Sciatic nerve (tissue), 2 donors: ENCODE measurements at regions not wholly inside any gene's neighbourhood (a gene's known extent, or its start where the extent isn't known, plus 50 kb on each side); places are given as distances from the start of the nearest gene placed in this dataset.
"Not testable (repeated sequence)": the region's sequence is repeated elsewhere in the genome, so short reads cannot be mapped to it uniquely, and the experiment has no call there.

ENCODE experiments used
- ATAC-seq: fragments of 200-7000 bp; cut with Tn5 transposase; one replicate; pipeline ENCODE4 v1.9.1; 2020; ENCODE audit warnings: mild to moderate bottlenecking, moderate library complexity
- DNase-seq: peaks from one replicate; pipeline ENCODE4 v3.0.0-alpha.2; 2020; ENCODE audit warnings: low spot score
- intact Hi-C: fragments of 100-400 bp; cut with DNase I; formaldehyde crosslinking; loops from one replicate; pipeline ENCODE4 v1.14.2; 2022
- donor health status: DM: no; HTN: no; CAD: no.
- donor health status: DM: no; HTN: no; CAD: no.

DNA sequence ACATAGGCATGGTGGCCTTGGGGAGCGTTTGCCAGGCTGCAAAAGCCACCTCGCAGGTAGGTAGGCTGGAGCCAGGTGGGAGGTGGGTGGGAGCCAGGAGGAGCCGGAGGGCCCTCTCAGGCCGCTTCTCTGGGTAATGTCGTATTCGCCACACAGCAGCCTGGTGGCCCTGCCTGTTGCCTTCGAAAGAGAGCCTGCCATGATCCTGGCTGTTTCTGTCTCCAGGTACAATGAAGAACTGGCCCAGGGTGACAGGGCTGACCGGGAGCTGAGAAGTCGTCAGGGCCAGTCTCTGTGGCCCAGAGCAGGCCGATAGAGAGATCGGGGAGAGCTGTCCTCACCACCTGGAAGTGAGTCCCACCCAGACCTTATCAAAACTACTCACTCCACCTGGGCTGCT is 4477.8 kb upstream of the OR11H1 start:
- ATAC-seq, intact Hi-C loops, DNase-seq: not testable (repeated sequence)

GRCh38 chr22:11051401-11052112 is 4476.4 kb upstream of the OR11H1 start:
- peak; percentile 5 for ATAC-seq
- DNase-seq, intact Hi-C loops: not testable (repeated sequence)

GRCh38 chr22:11053403-11054344 is 4474.3 kb upstream of the OR11H1 start:
- DNase-seq, intact Hi-C loops: not testable (repeated sequence)
- ATAC-seq, result peak; percentile 9

DNA sequence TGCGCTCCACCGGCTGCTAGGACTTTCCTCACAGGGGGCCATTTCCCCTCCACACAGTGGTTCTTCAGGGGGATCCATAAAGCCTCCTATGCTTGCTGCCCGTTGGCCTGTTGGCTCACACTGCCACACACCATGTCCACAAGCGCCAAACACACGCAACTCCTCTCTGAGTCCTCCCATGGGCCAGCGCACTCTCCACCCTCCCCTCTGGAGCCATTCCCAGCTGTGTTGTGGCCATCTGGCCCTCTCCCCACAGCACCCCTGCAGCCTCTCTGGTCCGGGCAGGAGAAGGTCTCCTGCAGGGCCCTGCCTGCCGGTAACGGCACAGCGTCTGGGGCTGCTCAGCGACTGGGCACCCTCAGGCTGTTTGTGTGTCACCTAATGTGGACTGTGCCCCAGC is 4473.3 kb upstream of the OR11H1 start:
- peak; percentile 2 for ATAC-seq
- intact Hi-C loops, DNase-seq: not testable (repeated sequence)

GRCh38 chr22:11055176-11055575 is 4472.8 kb upstream of the OR11H1 start:
- ATAC-seq, DNase-seq, intact Hi-C loops: not testable (repeated sequence)

DNA sequence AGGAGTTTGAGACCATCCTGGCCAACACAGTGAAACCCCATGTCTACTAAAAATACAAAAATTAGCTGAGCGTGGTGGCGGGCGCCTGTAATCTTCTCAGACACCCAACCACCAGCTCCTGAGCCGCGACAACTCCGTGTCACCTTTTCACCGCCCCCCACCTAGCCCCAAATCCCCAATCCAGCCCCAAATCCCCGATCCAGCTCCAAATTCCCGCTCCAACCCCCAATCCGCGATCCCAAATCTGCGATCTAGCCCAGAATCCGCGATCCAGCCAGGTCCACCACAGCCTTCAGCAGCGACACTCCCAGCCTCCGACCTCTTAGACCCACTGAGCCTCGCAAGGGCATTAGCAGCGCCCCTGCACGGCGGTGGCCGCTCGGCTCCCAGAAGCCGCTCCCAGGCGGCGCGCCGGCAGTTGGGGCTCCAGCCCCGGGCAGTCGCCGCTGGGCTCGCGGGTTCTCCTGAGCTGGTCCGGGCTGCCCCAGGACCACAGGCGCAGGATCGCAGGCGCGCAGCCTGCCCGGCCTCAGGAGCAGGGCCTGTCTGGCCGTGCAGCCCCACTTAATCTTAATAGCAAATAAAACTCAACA is 4469.9 kb upstream of the OR11H1 start:
- ATAC-seq, intact Hi-C loops, DNase-seq: not testable (repeated sequence)

GRCh38 chr22:11059129-11059528 is 4468.9 kb upstream of the OR11H1 start:
- DNase-seq, ATAC-seq, intact Hi-C loops: not testable (repeated sequence)

GRCh38 chr22:11060797-11061196 is 4467.2 kb upstream of the OR11H1 start:
- ATAC-seq, DNase-seq, intact Hi-C loops: not testable (repeated sequence)

DNA sequence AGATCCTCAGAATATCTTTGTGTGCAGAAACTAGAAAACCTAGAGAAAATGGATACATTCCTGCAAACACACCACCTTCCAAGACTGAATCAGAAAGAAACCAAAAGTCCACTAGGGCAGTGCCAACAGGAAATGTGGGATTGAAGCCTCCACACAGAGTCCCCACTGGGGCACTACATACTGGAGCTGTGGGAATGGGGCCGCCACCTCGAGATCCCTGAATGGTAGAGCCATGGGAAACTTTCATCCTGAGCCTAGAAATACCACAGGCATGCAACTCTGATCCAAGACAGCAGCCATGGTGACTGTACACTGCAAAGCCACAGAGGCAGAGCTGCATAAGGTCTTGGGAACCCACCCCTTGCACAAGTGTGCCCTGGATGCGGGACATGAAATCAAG is 4465.5 kb upstream of the OR11H1 start:
- intact Hi-C loops, ATAC-seq, DNase-seq: not testable (repeated sequence)

- ATAC-seq, intact Hi-C loops, DNase-seq: not testable (repeated sequence)
These were observed 4464.8 kb upstream of the OR11H1 start for GRCh38 chr22:11063022-11063685.

DNA sequence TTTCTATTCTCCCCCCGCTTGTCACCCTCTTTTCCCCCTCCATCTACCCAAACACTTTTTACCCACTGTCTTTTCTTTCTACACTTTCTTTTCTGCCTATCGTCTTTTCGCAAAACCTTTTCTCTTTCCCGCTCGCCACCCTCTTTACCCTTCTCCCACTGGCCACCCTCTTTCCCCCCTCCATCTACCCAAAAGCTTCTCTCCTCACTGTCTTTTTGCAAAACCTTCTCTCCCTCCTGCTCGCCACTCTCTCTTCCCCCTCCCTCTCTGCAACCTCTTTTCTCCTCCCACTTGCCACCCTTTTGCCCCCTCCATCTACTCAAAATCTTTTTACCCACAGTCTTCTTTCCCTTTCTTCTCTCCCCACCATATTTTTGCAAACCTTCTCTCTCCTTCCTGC is 4462.8 kb upstream of the OR11H1 start:
- ATAC-seq, intact Hi-C loops, DNase-seq: not testable (repeated sequence)

DNA sequence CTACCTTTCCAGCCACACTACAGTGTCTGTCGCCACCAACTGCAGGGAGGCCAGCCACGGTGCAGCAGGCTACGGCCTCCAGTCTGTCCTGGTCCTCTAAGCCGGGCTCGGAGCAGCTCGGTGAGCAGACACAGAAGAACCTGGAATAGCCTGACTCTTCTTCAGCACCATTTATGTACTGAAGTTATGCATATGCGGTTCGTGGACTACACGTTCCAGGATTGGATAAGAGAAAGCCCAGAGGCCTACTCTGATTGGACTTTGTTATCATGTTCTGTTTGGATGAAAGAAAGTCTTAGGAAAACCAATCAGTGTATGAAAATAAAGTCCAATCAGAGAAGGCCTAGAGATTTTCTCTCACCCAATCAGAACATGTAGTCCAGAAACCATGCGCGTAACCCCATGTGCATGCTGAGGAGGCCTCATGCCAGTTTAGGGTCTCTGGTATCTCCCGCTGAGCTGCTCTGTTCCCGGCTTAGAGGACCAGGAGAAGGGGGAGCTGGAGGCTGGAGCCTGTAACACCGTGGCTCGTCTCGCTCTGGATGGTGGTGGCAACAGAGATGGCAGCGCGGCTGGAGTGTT is 4462.0 kb upstream of the OR11H1 start:
- DNase-seq, ATAC-seq, intact Hi-C loops: not testable (repeated sequence)

DNA sequence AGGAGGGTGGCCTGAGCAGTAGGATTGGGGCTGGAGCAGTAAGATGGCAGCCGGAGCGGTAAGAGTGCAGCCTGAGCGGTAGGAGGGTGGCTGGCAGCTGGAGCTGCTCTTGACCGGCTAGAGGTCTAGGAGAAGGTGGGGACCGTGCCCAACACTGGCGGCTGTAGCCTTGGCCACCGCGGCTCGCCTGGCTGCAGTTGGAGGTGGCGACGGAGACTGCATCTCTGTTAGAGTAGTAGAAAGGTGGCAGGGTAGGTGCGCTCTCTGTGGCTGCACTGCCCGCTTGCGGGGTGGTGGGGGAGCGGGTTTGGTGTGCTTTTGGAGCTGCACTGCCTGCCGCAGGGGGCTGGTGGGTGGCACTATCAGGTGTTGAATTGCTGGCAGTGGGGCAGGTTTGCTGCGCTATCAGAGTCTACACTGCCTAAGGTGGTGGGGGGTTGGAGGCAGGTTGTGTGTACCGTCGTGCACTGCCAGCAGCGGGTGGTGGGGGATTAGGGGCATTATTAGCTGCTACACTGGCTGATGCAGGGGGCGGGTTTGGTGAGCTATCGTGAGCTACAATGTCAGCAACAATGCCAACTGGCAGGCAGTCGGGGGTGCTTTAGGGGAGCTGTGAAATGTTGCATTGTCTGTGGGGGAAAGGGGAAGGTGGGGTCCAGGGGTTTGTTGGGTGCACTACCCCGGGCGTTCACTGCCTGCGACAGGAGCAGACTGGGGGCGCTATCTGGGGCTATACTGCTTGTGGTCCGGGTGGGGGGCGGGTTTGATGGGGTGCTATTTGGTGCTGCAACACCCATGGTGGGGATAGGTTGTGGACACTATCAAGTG is 4461.3 kb upstream of the OR11H1 start:
- ATAC-seq (peak; percentile 65), DNase-seq (no peak)
- intact Hi-C loops, result no loop called here

GRCh38 chr22:11067286-11067871 is 4460.6 kb upstream of the OR11H1 start:
- DNase-seq, ATAC-seq, intact Hi-C loops: not testable (repeated sequence)

- ATAC-seq, intact Hi-C loops, DNase-seq: not testable (repeated sequence)
These were observed 4460.1 kb upstream of the OR11H1 start for GRCh38 chr22:11067937-11068336.

DNA sequence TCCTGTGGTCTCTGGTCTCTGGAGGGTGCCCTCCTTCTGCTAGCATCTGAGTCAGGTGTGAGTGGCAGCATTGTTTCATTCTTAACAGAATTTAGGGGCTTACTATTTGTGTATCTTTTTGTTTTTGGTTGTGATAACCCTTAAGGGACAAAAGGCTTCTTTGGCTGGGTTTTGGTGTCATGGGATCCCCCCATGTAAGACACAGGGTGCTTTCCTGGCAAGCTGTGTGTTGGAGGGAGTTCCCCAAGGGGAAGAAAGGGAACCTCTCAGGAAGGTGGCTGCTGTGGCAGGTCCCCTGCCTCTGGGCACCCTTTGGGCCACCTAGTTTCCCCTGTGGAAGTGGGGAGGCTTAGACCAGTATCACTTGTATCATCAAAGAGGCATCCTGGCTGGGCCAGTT is 4459.6 kb upstream of the OR11H1 start:
- ATAC-seq, intact Hi-C loops: not testable (repeated sequence)

More for the DNA sequence above, 4459.6 kb upstream of the OR11H1 start:
- DNase-seq, result not testable (repeated sequence)
